Breast epithelium (tissue), 4 donors: ENCODE measurements at regions not wholly inside any gene's neighbourhood (a gene's known extent, or its start where the extent isn't known, plus 50 kb on each side); places are given as distances from the start of the nearest gene placed in this dataset.

ENCODE experiments used
- DNase-seq, 2 donors: peaks; one replicate each; pipeline ENCODE4 v3.0.0-alpha.2; 2019; ENCODE audit warnings: low spot score in 2 of 2
- H3K27ac ChIP-seq, 2 donors: fragments of 200-600 bp; sonication (generic) in 1 of 2; one replicate each; pipeline ENCODE4 v1.5.1; 2016 to 2019; ENCODE audit warnings: mild to moderate bottlenecking in 1 of 2
- H3K27me3 ChIP-seq, 2 donors: fragments of 200-600 bp; sonication (generic) in 1 of 2; one replicate each; pipeline versions ENCODE4 v1.5.1 to v1.6.0; 2017 to 2019; ENCODE audit warnings: control low read depth in 1 of 2, mild to moderate bottlenecking in 1 of 2
- H3K36me3 ChIP-seq: fragments of 200-600 bp; one replicate; pipeline ENCODE4 v1.5.1; 2019
- H3K4me1 ChIP-seq, 2 donors: fragments of 200-600 bp; sonication (generic); one replicate each; pipeline ENCODE4 v1.5.1; 2016 to 2019; ENCODE audit warnings: control low read depth in 1 of 2
- H3K4me3 ChIP-seq, 3 donors: fragments of 200-600 bp; sonication (generic); 1 replicate in 2 of 3; 2 replicates in 1 of 3; pipeline ENCODE4 v1.5.1; 2016 to 2019; ENCODE audit warnings: mild to moderate bottlenecking in 3 of 3, moderate library complexity in 2 of 3
- H3K9me3 ChIP-seq, 2 donors: fragments of 200-600 bp; sonication (generic) in 1 of 2; one replicate each; pipeline ENCODE4 v1.5.1; 2016 to 2019; ENCODE audit warnings: control low read depth in 1 of 2
- CTCF ChIP-seq, 3 donors: fragments of 450-650 bp; IDR thresholded peaks; one replicate each; pipeline ENCODE4 v1.5.1; 2016 to 2017; ENCODE audit warnings: antibody characterized with exemption in 3 of 3, mild to moderate bottlenecking in 3 of 3, moderate library complexity in 3 of 3
- POLR2A ChIP-seq: fragments of 450-650 bp; IDR thresholded peaks from one replicate; pipeline ENCODE4 v1.6.1; 2016; ENCODE audit warnings: antibody characterized with exemption, mild to moderate bottlenecking, moderate library complexity
- POLR2AphosphoS5 ChIP-seq, 3 donors: sonication (generic); formaldehyde crosslinking; IDR thresholded peaks; one replicate each; pipeline ENCODE4 v1.6.1; 2017; ENCODE audit warnings: antibody characterized with exemption in 3 of 3
- intact Hi-C: fragments of 100-400 bp; cut with DNase I; formaldehyde crosslinking; loops from one replicate; pipeline ENCODE4 v1.15.1; 2023; ENCODE audit warnings: low total_unique reads

GRCh38 chr5:26690511-26690910 is 347.9 kb downstream of the CDH9 start:
- Histone ChIP-seq H3K9me3 (peaks cover 0 to 4% of the 10 kb centered on the region in 2 donors), H3K4me3 (no peak overlapping the region), H3K27ac (no peak overlapping the region), H3K36me3 (no peaks in the 10 kb centered on the region), H3K4me1 (no peaks in the 10 kb centered on the region), H3K27me3 (no peaks in the 10 kb centered on the region)
- TF ChIP-seq POLR2A (no peak), CTCF (IDR thresholded peaks at IDR 0.05) (no peak), POLR2AphosphoS5 (IDR thresholded peaks at IDR 0.05) (no peak)
- DNase-seq: no peak
- intact Hi-C loops: no loop called here

- no peak for TF ChIP-seq POLR2A
- TF ChIP-seq POLR2AphosphoS5 (IDR thresholded peaks at IDR 0.05): no peak
- intact Hi-C loops: no loop called here
- Histone ChIP-seq H3K27ac (no peak overlapping the region), H3K27me3 (no peaks in the 10 kb centered on the region), H3K4me1 (no peaks in the 10 kb centered on the region), H3K36me3 (no peaks in the 10 kb centered on the region), H3K9me3 (peaks cover 6 to 11% of the 10 kb centered on the region in 2 donors), H3K4me3 (no peak overlapping the region)
- no peak for DNase-seq
These were observed 356.5 kb downstream of the CDH9 start for GRCh38 chr5:26681861-26682260.

DNA sequence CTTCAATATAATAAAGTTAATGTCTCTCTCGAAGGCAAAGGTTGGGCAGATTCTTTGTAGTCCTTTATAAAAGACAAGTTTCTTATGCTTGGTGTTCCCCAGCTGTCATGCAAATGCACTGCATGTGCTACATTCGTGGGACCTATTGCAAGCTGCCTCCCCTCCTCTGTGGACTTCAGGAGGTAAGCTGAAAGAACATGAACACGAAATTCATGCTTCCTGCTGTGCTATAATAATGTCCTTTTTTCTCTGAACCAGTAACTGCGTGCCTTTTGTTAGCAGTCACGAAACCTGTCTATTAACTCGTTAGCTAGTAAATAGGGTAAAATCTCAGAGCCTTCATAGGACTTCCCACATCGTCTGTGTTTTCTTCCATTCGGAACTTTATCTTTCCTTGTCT is 363.5 kb downstream of the CDH9 start:
- TF ChIP-seq POLR2A (no peak), POLR2AphosphoS5 (IDR thresholded peaks at IDR 0.05) (no peak), CTCF (IDR thresholded peaks at IDR 0.05) (no peak)
- H3K9me3 ChIP-seq: peaks cover 0 to 2% of the 10 kb centered on the region in 2 donors
- H3K27ac ChIP-seq: no peak overlapping the region
- no peak for DNase-seq
- intact Hi-C loops: loop anchor here (10.0 kb wide), 1 partner anchor 1380 kb away; no protein-coding TSS in a partner anchor
- H3K4me1 ChIP-seq: no peaks in the 10 kb centered on the region
- no peaks in the 10 kb centered on the region for H3K36me3 ChIP-seq
- H3K27me3 ChIP-seq: no peaks in the 10 kb centered on the region
- no peak overlapping the region for H3K4me3 ChIP-seq

DNA sequence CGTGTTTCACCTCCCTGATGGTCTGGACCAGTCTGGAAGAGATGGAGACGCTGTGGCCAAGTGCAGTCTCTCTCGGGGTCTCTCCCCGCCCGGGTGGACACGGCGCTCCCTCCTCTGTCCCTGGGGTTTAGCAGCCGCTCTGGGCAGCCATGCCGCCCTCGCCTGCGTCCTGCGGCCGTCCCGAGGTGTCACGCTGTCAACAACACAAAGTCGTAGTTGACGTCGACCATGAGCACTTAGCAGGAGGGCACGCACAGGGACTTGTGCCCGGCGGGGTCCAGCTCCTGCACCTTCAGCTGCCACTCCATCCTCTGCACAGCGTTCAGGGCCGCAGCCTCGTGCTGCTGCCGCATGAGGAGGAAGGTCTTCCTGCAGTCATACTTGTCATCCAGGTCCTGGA is 368.9 kb downstream of the CDH9 start:
- Histone ChIP-seq H3K9me3 (no peaks in the 10 kb centered on the region), H3K27me3 (no peaks in the 10 kb centered on the region), H3K27ac (no peak overlapping the region), H3K36me3 (no peaks in the 10 kb centered on the region), H3K4me1 (no peaks in the 10 kb centered on the region), H3K4me3 (no peak overlapping the region)
- TF ChIP-seq POLR2A: no peak
- TF ChIP-seq POLR2AphosphoS5 (IDR thresholded peaks at IDR 0.05): no peak
- no peak for TF ChIP-seq CTCF (IDR thresholded peaks at IDR 0.05)
- intact Hi-C loops: no loop called here
- DNase-seq: no peak

DNA sequence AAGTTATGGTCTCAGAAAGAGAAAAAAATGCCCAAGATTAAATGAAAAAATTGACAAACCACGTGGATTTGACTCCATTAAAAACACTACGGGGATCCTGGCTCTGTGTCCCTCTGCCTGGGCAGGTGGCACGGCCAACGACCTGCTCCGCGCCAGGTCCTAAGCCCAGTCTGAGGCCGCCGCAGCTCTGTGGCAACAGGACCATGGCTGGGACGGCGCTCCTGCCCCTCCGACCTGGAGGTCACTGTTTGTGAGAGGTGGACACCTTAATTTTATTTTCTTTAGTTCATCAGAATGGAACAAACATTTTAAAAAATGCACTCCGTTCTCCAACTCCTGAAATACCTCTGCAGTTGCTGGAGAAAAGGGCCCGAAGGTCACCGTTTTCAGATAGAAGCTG is 369.4 kb downstream of the CDH9 start:
- TF ChIP-seq POLR2A (no peak), POLR2AphosphoS5 (IDR thresholded peaks at IDR 0.05) (no peak), CTCF (IDR thresholded peaks at IDR 0.05) (no peak)
- no peaks in the 10 kb centered on the region for H3K27me3 ChIP-seq
- intact Hi-C loops: no loop called here
- DNase-seq: no peak
- no peak overlapping the region for H3K4me3 ChIP-seq
- no peaks in the 10 kb centered on the region for H3K9me3 ChIP-seq
- no peak overlapping the region for H3K27ac ChIP-seq
- H3K4me1 ChIP-seq: no peaks in the 10 kb centered on the region
- no peaks in the 10 kb centered on the region for H3K36me3 ChIP-seq

DNA sequence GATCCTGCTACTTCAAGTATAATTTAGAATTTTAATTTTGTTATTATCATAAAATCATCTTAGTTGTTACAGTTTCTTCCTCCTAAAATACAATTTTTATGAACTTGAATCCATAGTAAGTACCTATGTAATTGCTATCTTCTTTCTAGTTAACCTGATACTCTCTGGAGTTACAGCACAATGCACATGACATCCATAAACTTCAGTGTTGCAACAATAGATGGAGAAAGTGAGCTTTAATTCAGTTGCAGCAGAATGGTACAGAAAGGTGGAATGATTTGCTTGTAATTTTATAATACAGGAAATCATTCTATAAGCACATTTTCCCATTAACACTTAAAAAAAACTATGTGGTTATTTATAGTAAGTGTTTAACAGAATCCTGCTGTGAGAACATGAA is 372.0 kb downstream of the CDH9 start:
- no peak overlapping the region for H3K27ac ChIP-seq
- no peaks in the 10 kb centered on the region for H3K27me3 ChIP-seq
- no peak for DNase-seq
- no peak overlapping the region for H3K4me3 ChIP-seq
- TF ChIP-seq POLR2AphosphoS5 (IDR thresholded peaks at IDR 0.05) (no peak), CTCF (IDR thresholded peaks at IDR 0.05) (no peak), POLR2A (no peak)
- no peaks in the 10 kb centered on the region for H3K36me3 ChIP-seq
- no peaks in the 10 kb centered on the region for H3K4me1 ChIP-seq
- H3K9me3 ChIP-seq: no peaks in the 10 kb centered on the region
- intact Hi-C loops: no loop called here
